NCI-H510A treated with DMSO at 0.1 percent for 48 hours (cell line): ENCODE measurements at regions not wholly inside any gene's neighbourhood (a gene's known extent, or its start where the extent isn't known, plus 50 kb on each side); places are given as distances from the start of the nearest gene placed in this dataset.
"Not testable (repeated sequence)": the region's sequence is repeated elsewhere in the genome, so short reads cannot be mapped to it uniquely, and the experiment has no call there.

Experiments used
- DNase-seq: peaks from one replicate; lab custom pipeline; 2025; lab: John Stamatoyannopoulos, UW

DNA sequence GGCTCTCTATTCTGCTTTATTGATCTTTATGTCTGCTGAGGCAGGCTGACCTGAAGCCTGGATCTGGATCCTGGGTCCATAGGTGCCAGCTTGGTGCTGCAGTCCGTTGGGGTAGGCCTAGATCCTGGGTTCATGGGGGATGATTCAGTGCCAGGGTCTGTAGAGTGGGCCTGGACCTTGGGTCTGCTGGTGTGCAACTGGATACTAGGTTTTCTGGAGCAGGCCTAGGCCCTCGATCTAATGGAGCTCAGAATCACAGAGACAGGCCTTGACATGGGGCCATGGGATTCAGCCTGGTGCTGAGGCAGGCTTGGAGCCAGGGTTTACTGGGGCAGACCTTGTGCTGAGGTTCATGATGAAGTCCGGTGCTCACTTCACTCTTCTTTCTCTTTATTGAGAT, 358.6 kb downstream of the TEX13C start:
- DNase-seq: no peak

DNA sequence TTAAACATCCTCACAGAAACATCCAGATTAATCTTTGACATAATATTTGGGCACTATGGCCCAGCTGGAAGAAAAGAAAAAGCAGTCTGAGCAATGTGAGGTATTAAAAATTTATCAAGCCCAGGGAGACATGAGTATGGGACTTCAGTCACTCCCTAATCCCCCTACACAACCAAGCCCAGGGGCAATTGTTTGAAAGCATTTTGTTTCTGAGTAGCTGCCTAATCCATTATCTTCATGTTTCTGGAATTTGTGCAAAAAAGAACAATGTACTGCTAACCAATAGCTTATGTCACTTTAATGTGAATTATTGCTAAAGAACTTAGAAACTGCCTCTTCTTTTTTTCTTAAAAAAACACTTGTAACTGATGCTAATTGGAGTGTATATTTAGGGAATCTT, 360.7 kb downstream of the TEX13C start:
- DNase-seq: no peak

DNA sequence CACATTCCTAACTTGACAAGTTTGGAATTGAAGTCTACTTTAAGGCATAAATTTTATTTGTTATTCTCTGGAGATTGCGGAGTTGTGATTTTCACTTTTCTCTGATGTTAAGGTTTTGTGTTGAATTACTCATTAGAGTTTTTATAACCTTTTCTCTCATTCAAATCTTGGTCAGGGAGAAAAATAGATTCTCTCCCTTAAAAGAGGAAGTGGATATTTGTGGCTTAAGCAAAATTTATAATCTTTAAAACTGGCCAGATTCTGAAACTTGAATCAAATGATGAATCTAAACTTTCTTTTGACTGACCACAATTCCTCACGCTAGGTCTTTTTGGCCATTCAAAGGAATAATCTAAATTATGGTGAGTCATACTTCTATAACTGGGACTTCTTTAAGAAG, 361.4 kb downstream of the TEX13C start:
- no peak for DNase-seq

DNA sequence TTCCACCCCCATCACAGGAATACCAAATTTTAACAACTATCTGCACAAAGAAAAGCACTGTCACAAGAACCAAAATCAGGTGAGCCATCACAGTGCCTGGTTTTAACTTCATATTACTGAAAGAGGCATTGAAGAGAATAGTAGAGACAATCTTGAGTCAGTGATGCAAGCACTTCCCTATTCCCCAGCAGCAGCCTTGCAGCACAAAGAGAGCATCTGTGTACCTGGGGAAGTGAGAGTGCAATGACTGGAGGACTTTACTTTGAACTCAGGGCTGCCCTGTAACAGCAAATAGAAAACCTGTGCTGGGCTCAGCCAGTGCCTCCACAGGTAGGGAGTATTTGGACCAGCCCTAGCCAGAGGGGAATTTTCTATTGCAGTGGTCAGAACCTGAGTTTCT, 361.8 kb downstream of the TEX13C start:
- no peak for DNase-seq

DNA sequence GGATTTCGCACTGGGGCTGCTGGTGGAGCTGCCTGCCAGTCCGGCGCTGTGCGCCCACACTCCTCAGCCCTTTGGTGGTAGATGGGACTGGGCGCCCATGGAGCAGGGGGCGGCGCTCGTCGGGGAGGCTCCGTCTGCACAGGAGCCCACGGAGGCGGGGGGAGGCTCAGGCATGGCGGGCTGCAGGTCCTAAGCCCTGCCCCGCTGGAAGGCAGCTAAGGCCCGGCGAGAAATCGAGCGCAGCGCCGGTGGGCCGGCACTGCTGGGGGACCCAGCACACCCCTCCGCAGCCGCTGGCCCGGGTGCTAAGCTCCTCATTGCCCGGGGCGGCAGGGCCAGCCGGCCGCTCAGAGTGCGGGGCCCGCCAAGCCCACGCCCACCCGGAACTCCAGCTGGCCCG, 370.9 kb downstream of the TEX13C start:
- DNase-seq: not testable (repeated sequence)

DNA sequence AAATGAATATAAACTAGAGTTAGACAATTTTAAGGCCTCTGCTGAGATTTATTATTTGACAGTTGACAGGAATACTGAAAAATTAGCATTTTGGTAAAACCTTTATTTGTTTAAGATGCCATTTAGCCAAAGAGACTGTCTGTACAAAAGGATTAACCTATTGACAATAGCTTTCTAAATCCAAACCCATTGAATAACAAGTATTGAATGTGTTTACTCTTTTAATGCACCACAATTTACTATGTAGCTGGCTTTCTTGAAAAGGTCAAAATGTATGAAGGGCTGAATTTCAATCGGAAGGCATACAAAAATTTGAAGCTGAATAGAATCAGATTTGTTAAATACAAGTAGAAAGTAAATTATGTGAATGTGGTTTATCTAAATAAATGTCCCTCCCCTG, 374.5 kb downstream of the TEX13C start:
- DNase-seq: no peak

DNA sequence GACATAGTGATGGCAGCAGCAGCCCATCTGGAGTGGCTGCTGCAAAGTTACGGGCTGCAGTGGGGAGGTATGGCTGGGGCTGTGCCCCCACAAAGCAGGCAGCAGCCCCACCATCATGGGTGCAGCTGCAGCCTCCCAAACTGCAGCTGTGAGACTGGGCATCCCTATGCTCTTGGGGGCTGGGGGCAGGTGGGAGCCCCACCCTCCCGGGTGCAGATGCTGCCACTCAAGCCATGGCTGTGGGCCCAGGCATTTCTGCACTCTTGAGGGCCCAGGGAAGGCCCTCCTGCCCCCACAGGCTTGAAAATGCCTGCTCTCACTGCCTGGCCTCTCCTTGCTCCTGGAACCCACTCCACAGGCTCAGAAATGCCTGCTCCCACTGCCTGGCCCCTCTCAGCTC, 389.4 kb downstream of the TEX13C start:
- DNase-seq: no peak

DNA sequence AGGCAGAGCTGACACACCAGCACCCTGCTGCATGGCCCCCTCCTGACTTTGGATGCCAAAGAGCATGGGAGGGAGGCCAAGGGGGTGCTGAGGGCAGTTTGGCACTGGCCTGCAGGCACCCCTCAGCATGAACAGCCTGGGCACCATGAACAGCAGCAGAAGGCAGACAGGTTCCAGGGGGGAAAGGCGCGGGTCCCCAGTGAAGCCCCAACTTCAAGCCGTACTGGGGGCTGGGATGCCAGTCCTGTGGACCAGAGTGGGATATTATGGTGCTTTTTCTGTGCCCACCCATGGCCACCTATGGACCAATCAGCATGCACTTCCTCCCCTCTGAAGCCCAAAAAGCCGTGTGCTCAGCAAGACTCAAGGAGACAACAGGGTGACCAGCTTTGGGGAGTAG, 389.9 kb downstream of the TEX13C start:
- DNase-seq: no peak

DNA sequence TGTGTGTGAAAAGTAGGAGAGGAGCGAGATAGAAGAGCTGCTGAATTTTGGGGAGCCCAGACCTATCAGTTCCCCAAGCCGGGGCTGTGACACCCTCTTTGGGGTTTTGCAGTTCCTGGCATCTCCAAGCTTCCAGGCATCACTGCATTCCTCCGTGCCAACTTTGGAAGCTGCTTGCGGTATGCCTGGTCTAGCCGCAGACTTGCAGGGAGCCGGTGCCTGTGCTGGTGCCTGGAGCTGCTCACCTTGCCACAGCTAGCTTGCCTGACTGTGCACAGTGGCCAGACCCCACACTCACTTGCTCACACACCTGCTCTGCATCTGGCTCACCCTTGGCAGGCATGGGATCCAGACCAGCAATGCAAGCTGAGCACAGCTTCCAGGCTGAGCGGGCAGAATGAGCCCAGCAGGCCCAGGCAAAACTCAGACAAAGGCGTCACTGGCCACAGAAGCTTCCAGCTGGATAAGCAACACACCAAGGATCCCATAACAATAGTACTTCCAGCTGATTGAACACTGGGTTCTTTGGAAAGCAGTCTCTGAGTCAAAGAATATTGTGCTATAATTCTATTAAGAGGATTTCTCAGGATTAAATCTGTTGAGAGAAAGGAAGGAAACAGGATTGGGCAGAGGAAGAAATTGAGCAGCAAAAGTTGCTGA, 390.9 kb downstream of the TEX13C start:
- DNase-seq: no peak

DNA sequence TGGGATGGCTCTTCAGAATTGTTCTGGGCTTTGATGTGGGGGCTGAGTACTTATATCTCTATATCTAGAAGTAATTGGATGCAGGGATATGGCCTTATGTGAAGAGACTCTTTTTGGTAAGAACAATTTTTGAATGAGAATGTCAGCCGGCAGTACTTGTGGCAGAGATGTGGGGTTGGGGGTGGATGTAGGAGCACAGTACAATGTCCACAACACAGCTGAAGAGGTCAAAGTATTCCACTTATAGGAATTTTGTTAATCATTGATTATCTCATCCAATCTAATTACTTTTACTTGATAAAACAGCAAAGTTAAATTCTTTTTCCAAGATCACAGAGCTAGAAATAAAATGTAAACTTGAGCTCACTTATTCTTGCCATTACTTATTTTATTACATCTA, 391.4 kb downstream of the TEX13C start:
- no peak for DNase-seq

DNA sequence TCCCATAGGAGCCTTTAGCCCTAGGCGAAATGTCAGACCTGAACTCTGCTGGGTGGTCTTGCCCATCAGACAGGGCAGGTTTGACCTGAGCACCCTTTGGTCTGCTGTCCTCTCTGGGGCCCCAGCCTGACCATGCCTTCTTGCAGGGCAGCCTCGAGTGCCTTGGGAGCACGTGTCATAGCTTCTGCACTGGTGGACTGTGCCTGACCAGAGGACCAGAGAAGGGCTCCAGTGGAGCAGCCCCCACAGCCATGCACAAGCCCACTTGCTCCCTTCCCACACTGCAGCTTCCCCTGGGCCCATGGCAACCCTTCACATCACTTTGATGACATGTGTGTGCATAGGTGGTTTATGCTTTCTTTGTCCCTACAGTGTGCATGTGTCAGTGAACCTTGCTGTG, 394.0 kb downstream of the TEX13C start:
- DNase-seq: no peak

DNA sequence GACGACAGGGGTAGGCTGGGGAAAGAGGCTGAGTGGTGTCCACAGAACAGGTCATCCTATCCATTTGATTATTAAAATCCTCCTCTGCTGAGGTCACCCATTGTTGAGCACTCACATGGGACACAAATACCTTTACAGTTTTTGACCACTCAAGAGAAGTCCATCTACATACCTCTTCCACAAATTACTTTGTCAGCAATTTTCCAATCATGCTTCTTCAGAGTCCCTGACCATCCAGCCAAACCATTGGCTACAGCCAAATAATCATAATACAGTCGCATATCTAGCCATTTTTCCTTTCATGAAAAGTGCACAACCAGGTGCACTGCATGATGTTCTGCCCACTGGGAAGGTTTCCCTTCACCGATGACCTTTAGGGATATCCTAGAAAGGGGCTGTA, 407.4 kb downstream of the TEX13C start:
- no peak for DNase-seq

DNA sequence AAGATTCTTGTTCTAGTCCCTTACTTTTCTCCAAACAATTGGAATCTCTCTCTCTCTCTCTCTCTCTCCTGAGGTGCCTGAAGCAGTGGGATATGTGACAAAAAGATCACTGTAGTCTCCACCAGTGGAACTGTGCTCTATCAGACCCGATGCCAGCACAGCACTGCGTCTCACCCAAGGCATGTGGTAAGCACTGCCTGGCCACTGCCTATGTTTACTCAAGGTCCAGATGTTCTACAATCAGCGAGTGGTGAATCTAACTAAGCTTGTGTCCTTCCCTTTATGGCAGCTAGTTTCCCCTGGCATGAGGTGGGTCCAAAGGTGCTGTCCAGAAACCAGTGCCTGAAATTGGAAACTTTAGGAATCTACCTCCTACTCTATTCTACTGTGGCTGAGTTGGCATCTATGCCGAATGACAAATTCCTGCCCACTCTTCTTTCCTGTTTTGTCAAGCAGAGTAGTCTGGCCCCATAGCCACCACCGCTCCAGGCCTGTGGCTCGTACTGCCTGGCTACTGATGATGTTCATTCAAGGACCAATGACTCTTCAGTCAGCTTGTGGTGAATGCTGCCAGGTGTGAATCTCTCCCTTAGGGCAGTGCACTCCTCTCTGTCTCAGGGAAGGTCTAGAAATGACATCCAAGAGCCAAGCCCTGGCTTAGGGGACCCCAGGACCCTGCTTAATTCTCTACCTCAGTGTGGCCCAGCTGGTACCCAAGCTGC, 416.5 kb downstream of the TEX13C start:
- no peak for DNase-seq

DNA sequence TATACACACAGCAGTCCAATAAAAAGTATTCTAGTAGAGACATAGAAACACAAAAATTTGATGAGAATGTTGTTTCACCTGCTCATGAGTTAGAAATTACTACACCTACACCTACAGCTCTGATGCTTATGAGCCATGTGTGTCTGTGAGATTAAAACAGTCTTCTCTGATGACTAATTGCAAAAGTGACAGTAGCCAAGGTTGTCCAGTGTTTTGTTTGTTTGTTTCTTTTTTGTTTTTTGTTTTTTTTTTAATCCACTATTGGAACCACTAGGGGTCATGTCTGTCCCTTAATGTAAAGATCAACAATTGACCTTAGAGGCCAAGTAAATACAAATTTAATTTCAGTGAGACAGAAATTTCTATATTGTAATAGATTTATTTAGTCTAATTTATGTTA, 423.1 kb downstream of the TEX13C start:
- no peak for DNase-seq

DNA sequence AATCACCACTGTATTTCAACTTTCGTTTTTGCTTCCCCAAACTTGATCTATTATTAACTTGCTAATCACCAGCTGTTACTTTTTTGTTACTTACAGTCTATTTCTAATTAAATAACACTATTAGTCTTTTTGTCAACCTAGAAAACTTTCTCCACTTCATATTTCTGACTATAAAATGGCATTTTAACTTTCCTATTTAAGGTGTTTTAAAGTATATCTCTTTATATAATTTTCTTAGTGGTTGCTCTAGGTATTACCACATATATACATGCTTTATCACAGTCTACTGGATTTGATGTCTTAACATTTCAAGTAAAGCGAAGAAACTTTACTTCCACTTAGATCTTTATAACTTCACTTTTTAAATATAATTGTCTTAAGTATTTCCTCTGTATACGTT, 421.2 kb downstream of the DCAF12L2 start:
- no peak for DNase-seq

DNA sequence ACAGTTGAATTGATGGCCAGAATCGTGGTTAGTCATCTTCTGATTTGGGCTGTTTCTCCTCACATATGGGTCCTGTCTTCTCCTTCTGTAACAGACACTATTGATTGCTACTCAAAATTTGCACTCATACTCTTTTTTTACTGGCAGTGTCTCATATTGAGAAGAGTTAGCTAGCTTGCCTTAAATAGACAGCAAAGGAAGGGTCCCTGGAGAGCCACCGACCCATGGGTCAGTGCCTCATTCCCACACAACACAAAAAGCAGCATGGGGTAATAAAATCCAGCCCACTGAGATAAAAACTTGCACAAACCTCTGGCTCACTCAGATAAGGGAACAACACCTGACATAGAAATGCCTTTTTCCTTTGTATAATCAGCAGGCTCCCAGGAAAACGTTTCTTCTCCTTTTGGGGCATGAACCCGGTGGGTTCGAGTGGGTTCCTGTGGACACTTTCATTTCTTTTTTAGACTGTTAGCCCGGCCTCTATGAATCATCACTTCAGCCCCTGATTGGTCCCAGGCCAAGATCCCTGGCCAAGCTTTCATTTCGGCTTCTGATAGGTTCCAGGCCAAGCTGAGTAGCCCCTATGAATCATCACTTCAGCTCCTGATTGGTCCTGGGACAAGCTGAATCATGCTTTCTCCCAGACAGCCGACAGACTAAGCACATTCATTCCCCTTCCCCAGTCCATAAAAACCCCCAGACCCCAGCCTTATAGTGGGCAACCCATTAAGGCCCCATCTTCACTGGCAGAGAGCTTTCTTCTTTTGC, 408.1 kb downstream of the DCAF12L2 start:
- no peak for DNase-seq

DNA sequence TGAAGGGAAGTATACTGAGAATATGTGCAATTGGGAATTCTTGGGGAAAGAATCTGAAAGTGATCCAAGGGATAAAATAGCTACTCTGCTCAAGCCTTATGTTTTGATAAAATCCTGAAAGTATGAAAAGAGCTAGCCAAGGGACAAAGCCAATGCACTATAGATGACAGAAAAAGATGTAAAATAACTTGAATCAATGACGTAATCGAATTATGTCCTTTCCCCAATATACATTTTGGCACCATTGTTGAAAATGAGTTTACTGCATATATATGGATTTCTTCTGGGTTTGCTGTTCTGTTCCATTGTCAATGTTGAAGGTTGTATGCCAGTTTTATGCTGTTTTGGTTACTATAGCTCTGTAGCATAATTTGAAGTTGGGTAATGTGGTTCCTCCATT, 407.3 kb downstream of the DCAF12L2 start:
- DNase-seq: no peak

DNA sequence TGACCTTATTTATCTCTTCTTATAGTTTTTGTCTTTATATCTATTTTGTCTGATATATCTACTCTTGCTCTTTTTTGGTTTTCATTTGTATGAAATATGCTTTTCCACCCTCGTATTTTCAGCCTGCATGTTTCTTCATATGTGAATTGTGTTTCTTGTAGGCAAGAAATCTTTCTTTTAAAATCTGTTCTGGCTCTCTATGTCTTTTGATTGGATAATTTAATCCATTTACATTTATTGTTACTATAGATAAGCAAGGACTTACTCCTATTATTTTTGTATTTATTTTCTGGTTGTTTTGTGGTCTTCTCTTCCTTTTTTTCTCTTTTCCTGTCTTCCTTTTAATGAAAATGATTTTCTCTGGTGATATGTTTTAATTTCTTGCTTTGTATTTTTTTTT, 403.1 kb downstream of the DCAF12L2 start:
- DNase-seq: no peak

DNA sequence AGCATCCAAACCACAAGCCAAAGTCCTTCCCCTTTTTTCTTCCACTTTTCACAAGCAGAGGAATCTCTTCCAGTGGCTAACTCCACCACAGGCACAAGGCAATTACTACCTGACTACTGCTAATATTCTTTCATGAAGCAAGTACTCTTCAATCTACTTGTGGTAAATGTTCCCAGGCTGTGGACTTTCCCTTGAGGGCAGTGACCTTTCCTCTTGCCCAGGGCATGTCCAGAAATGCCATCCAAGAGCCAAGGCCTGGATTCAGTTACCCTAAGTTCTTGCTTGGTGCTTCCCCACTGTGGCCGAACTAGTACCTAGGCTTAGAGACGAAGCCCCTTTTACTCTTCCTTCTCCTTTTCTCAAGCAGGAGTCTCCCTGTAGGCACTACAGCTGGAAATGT, 400.7 kb downstream of the DCAF12L2 start:
- no peak for DNase-seq

DNA sequence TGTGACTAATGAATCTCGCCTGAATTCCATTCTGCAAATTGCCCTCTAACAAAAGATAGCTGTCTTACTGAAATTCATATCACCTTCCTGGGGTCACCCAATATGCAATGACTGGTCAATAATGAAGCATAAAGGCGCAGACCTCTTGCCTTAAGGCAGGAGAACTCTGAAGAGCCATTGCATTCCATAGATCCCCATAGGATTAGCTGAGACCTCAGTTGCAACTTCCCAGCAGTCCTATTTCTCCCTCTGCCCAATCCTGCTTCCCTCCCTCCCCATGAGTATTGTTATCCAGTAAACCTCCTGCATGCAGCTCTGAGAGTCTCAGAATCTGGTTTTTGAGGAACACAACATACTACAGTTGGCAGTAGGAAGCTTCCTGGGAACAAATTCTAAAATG, 396.5 kb downstream of the DCAF12L2 start:
- DNase-seq: no peak

DNA sequence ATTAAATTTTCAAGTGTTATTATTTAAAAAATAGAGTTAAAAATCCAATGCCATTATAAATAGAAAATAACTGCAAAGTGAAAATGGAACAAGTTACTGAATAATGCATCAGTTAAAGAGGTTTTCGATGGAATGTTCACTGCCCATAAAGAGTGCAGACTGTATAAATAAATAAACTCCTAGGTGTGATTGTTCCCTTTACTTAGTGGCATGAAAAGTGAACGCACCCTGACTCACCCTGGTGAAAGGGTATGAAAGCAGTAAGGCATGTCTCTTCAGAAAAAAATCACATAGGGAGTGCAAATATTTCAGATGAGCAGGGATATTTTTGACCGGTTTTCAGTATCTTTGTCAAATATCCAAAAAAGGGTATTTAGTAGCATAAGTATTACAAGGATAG, 387.8 kb downstream of the DCAF12L2 start:
- no peak for DNase-seq

DNA sequence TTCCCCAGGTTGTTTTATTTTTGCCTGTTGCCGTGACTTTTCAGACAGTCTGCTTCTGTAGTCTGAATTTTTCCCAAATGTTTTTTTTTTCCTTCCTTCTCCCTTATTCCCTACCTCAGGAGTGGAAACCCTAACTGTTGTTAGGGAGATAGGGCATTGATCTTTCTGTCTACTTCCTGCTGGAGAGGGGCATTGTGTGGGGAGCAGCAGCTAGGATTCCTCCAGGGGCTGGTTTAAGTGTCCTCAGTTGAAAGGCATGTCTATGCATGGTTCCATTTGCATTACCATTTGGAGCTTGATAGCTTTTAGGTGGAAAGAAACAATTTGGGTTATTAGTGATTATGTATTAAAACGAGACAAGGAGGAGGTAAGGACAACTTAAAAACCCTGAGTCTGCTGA, 383.9 kb downstream of the DCAF12L2 start:
- no peak for DNase-seq

DNA sequence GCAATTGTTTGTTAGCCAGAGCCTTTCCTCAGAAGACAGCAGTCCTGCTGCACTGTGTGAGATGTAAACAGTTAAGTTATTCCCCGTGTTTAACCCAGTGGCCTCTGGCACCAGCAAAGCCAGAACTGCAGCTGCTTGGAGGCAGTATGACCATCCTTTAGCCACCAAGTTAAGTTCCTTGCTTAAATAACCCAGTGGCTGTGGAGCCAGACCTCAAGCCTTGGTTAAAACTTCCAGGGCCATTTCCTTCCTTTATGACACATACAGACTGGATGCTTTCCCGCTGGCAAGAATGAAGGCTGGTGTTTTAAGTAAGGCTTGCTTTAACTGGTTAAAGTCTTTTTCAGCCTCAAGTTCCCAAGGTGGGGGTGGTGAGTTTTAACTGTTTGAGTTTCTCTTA, 379.8 kb downstream of the DCAF12L2 start:
- no peak for DNase-seq
